Left ventricle myocardium inferior (tissue), 1 donor: ENCODE measurements at regions not wholly inside any gene's neighbourhood (a gene's known extent, or its start where the extent isn't known, plus 50 kb on each side); places are given as distances from the start of the nearest gene placed in this dataset.

Source experiments
- DNase-seq: peaks from one replicate; pipeline ENCODE4 v3.0.0-alpha.2; 2020
- H3K27ac ChIP-seq: fragments of 200-600 bp; replicated peaks from 2 replicates; pipeline ENCODE4 v1.8.0; 2021
- H3K27me3 ChIP-seq: fragments of 200-600 bp; 2 replicates; pipeline ENCODE4 v1.8.0; 2021; ENCODE audit warnings: low read depth
- H3K36me3 ChIP-seq: fragments of 200-600 bp; 2 replicates; pipeline ENCODE4 v1.8.0; 2021
- H3K4me1 ChIP-seq: fragments of 200-600 bp; 2 replicates; pipeline ENCODE4 v1.8.0; 2021
- H3K4me3 ChIP-seq: fragments of 200-600 bp; 2 replicates; pipeline ENCODE4 v1.8.0; 2021; ENCODE audit warnings: mild to moderate bottlenecking, moderate library complexity
- H3K9me3 ChIP-seq: fragments of 200-600 bp; replicated peaks from 2 replicates; pipeline ENCODE4 v1.8.0; 2021
- CTCF ChIP-seq: fragments of 200-600 bp; IDR thresholded peaks from 2 replicates; pipeline ENCODE4 v1.8.0; 2021; ENCODE audit warnings: antibody characterized with exemption, mild to moderate bottlenecking, borderline replicate concordance
- intact Hi-C: fragments of 100-400 bp; cut with micrococcal nuclease; formaldehyde crosslinking; loops from one replicate; pipeline ENCODE4 v1.11.0; 2022
- donor health status: DM: no; HTN: yes; CAD: no; lungs with severe emphysema.

GRCh38 chr10:30750971-30751677 lies 121.6 kb upstream of the LYZL2 start:
- DNase-seq: no peak
- Histone ChIP-seq H3K4me3 (no peak overlapping the region), H3K36me3 (no peaks in the 10 kb centered on the region), H3K27me3 (no peaks in the 10 kb centered on the region), H3K4me1 (peaks cover 23% of the 10 kb centered on the region), H3K27ac (no peak overlapping the region), H3K9me3 (no peaks in the 10 kb centered on the region)
- intact Hi-C loops: loop anchor here (10.0 kb wide), 1 partner anchor 1054 kb away; no protein-coding TSS in a partner anchor
- no peak for TF ChIP-seq CTCF

GRCh38 chr10:30749385-30749784 lies 119.8 kb upstream of the LYZL2 start:
- Histone ChIP-seq H3K27ac (no peak overlapping the region), H3K9me3 (no peaks in the 10 kb centered on the region), H3K27me3 (no peaks in the 10 kb centered on the region), H3K4me3 (no peak overlapping the region), H3K4me1 (peaks cover 14% of the 10 kb centered on the region), H3K36me3 (no peaks in the 10 kb centered on the region)
- no peak for TF ChIP-seq CTCF
- no peak for DNase-seq
- intact Hi-C loops: no loop called here

- no peak for DNase-seq
- intact Hi-C loops: no loop called here
- Histone ChIP-seq H3K4me1 (peaks cover 13% of the 10 kb centered on the region), H3K9me3 (no peaks in the 10 kb centered on the region), H3K4me3 (no peak overlapping the region), H3K36me3 (no peaks in the 10 kb centered on the region), H3K27ac (no peak overlapping the region), H3K27me3 (no peaks in the 10 kb centered on the region)
- TF ChIP-seq CTCF: no peak
Observed at GRCh38 chr10:30748152-30748973, 118.8 kb upstream of the LYZL2 start.

- Histone ChIP-seq H3K27me3 (no peaks in the 10 kb centered on the region), H3K9me3 (no peaks in the 10 kb centered on the region), H3K4me1 (peaks cover 13% of the 10 kb centered on the region), H3K4me3 (no peak overlapping the region), H3K27ac (no peak overlapping the region), H3K36me3 (no peaks in the 10 kb centered on the region)
- intact Hi-C loops: no loop called here
- DNase-seq: no peak
- no peak for TF ChIP-seq CTCF
Observed at GRCh38 chr10:30747633-30748032, 118.1 kb upstream of the LYZL2 start.

GRCh38 chr10:30745953-30746352 lies 116.4 kb upstream of the LYZL2 start:
- intact Hi-C loops: no loop called here
- H3K9me3 ChIP-seq: peaks cover under 1% of the 10 kb centered on the region
- no peak overlapping the region for H3K4me3 ChIP-seq
- no peaks in the 10 kb centered on the region for H3K27me3 ChIP-seq
- no peak for DNase-seq
- no peak for TF ChIP-seq CTCF
- no peak overlapping the region for H3K27ac ChIP-seq
- no peaks in the 10 kb centered on the region for H3K4me1 ChIP-seq
- no peaks in the 10 kb centered on the region for H3K36me3 ChIP-seq
